WTC11 (cell line): ENCODE measurements at regions not wholly inside any gene's neighbourhood (a gene's known extent, or its start where the extent isn't known, plus 50 kb on each side); places are given as distances from the start of the nearest gene placed in this dataset.
A peak's percentile ranks its signal among the peaks of the same experiment; 100 is the strongest.

Experiments
- ATAC-seq: fragments of 200-7000 bp; cut with Tn5 transposase; 2 replicates; pipeline ENCODE4 v1.10.0; 2021; ENCODE audit warnings: mild to moderate bottlenecking, moderate library complexity
- CTCF ChIA-PET: fragments of 300-600 bp; sonication (Branson Sonifier 250); formaldehyde crosslinking; loops from one replicate; lab custom pipeline; 2021; ENCODE audit warnings: antibody characterized with exemption; lab: Charles Lee
- POLR2A ChIA-PET: fragments of 350-600 bp; sonication (Branson Sonifier 250); formaldehyde crosslinking; loops from one replicate; lab custom pipeline; 2021; ENCODE audit warnings: antibody characterized with exemption; lab: Charles Lee
- DNase-seq: peaks from one replicate; pipeline ENCODE4 v3.0.0; 2021; ENCODE audit warnings: low spot score
- H3K27ac Mint-ChIP-seq: 2 replicates; pipeline ENCODE4 v1.8.0; 2021; ENCODE audit warnings: mixed read lengths
- H3K27me3 Mint-ChIP-seq: 2 replicates; pipeline ENCODE4 v1.8.0; 2021; ENCODE audit warnings: low read depth, mild to moderate bottlenecking, moderate library complexity, mixed read lengths
- H3K36me3 Mint-ChIP-seq: 2 replicates; pipeline ENCODE4 v1.8.0; 2021; ENCODE audit warnings: mixed read lengths
- H3K4me1 Mint-ChIP-seq: 2 replicates; pipeline ENCODE4 v1.8.0; 2022; ENCODE audit warnings: mixed read lengths
- H3K4me3 Mint-ChIP-seq: 2 replicates; pipeline ENCODE4 v1.8.0; 2021; ENCODE audit warnings: mild to moderate bottlenecking, moderate library complexity, mixed read lengths
- H3K9me3 Mint-ChIP-seq: 2 replicates; pipeline ENCODE4 v1.8.0; 2021; ENCODE audit warnings: mixed read lengths
- AFF4 ChIP-seq: sonication (generic); formaldehyde crosslinking; IDR thresholded peaks from 2 replicates; pipeline ENCODE4 v1.8.1; 2023; ENCODE audit warnings: mild to moderate bottlenecking, missing genetic modification reagents, borderline replicate concordance
- ARID4B ChIP-seq: sonication (generic); formaldehyde crosslinking; IDR thresholded peaks from 2 replicates; pipeline ENCODE4 v1.8.0; 2023; ENCODE audit warnings: missing genetic modification reagents, mild to moderate bottlenecking, borderline replicate concordance
- ATF6 ChIP-seq: sonication (generic); formaldehyde crosslinking; IDR thresholded peaks from 2 replicates; pipeline ENCODE4 v1.8.1; 2023; ENCODE audit warnings: mild to moderate bottlenecking, missing genetic modification reagents
- CDX4 ChIP-seq: fragments of 250-450 bp; sonication (Bioruptor Pico); IDR thresholded peaks from 2 replicates; pipeline ENCODE4 v1.9.0; 2021; ENCODE audit warnings: moderate library complexity, mild to moderate bottlenecking, inconsistent platforms, borderline replicate concordance
- E2F4 ChIP-seq: sonication (generic); formaldehyde crosslinking; IDR thresholded peaks from 2 replicates; pipeline ENCODE4 v1.8.1; 2022; ENCODE audit warnings: low read depth, mild to moderate bottlenecking, moderate library complexity, missing genetic modification reagents, borderline replicate concordance
- EMX1 ChIP-seq: fragments of 250-450 bp; sonication (Bioruptor Pico); IDR thresholded peaks from 2 replicates; pipeline ENCODE4 v1.8.0; 2021; ENCODE audit warnings: mild to moderate bottlenecking
- MXD4 ChIP-seq: fragments of 250-450 bp; sonication (Bioruptor Pico); IDR thresholded peaks from 2 replicates; pipeline ENCODE4 v1.8.0; 2021; ENCODE audit warnings: mild to moderate bottlenecking, moderate library complexity, borderline replicate concordance
- NR3C1 ChIP-seq: sonication (generic); formaldehyde crosslinking; conservative IDR thresholded peaks from 2 replicates; pipeline ENCODE4 v1.8.1; 2023; ENCODE audit warnings: low read depth, mild to moderate bottlenecking, missing genetic modification reagents
- SOX15 ChIP-seq: fragments of 250-450 bp; sonication (Bioruptor Pico); IDR thresholded peaks from 2 replicates; pipeline ENCODE4 v1.9.0; 2021; ENCODE audit warnings: mild to moderate bottlenecking
- ZNF532 ChIP-seq: fragments of 250-450 bp; sonication (Bioruptor Pico); IDR thresholded peaks from 2 replicates; pipeline ENCODE4 v1.9.0; 2021; ENCODE audit warnings: mild to moderate bottlenecking, borderline replicate concordance
- ZNF671 ChIP-seq: fragments of 250-450 bp; sonication (Bioruptor Pico); IDR thresholded peaks from 2 replicates; pipeline ENCODE4 v1.8.0; 2021; ENCODE audit warnings: mild to moderate bottlenecking
- ZSCAN18 ChIP-seq: fragments of 250-450 bp; sonication (Bioruptor Pico); IDR thresholded peaks from 2 replicates; pipeline ENCODE4 v2.1.2; 2022; ENCODE audit warnings: mild to moderate bottlenecking, moderate library complexity

GRCh38 chr3:71987089-71987735 is 202.3 kb upstream of the PROK2 start:
- Mint-ChIP-seq H3K4me1 (peaks cover 13% of the 10 kb centered on the region), H3K36me3 (peaks cover 10% of the 10 kb centered on the region; the same call in 1 of the 2 replicates), H3K9me3 (peaks cover 15% of the 10 kb centered on the region), H3K4me3 (no peak overlapping the region), H3K27ac (0 out of 2 replicates have a peak overlapping the region, but pooled peaks have one; percentile 17), H3K27me3 (no peaks in the 10 kb centered on the region)
- CTCF ChIA-PET: interaction anchor here (0.5 to 1.7 kb wide), 9 partner anchors 9 to 806 kb away, joined by 3 to 7 read pairs (median 3); no protein-coding TSS in a partner anchor
- ATAC-seq (peak; percentile 67; the same call in 1 of the 2 replicates), DNase-seq (peak; percentile 21)
- TF ChIP-seq E2F4 (CRISPR knock-in tag) (no peak), ARID4B (CRISPR knock-in tag) (no peak), ZSCAN18 (CRISPR knock-in tag) (no peak), NR3C1 (CRISPR knock-in tag) (no peak), ZNF671 (CRISPR knock-in tag) (no peak), SOX15 (CRISPR knock-in tag) (no peak), EMX1 (CRISPR knock-in tag) (no peak), AFF4 (no peak), ZNF532 (no peak), ATF6 (no peak), MXD4 (CRISPR knock-in tag) (no peak), CDX4 (CRISPR knock-in tag) (no peak)
- POLR2A ChIA-PET: no interaction called here
